GM21360 (cell line): ENCODE measurements at regions not wholly inside any gene's neighbourhood (a gene's known extent, or its start where the extent isn't known, plus 50 kb on each side); places are given as distances from the start of the nearest gene placed in this dataset.
"Not testable (repeated sequence)": the region's sequence is repeated elsewhere in the genome, so short reads cannot be mapped to it uniquely, and the experiment has no call there.

Experiments used
- ATAC-seq: cut with Tn5 transposase; IDR thresholded peaks from one replicate; pipeline ENCODE4 v1.9.1; 2021; ENCODE audit warnings: mild to moderate bottlenecking, moderate library complexity; ENCODE audit not compliant: unreplicated experiment

DNA sequence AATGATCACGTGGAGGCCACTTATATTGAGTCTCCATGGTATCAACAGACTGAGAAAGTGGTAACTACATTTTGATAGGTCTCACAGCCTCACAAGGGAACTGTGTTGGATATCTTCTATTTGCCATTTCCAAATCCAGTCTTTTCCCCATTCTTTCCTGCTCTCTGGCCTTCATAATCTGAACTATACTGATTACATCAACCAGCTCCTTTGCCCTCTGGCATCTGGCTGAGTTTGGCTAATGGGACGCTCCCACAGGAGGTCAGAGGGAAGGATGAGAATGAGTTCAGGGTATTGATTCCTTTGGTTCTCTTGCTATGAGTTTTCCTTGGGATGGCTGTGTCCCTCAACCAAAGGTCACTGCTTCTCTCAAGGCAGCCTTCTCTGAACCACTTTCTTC, 152.6 kb downstream of the RTL9 start:
- ATAC-seq = no peak

DNA sequence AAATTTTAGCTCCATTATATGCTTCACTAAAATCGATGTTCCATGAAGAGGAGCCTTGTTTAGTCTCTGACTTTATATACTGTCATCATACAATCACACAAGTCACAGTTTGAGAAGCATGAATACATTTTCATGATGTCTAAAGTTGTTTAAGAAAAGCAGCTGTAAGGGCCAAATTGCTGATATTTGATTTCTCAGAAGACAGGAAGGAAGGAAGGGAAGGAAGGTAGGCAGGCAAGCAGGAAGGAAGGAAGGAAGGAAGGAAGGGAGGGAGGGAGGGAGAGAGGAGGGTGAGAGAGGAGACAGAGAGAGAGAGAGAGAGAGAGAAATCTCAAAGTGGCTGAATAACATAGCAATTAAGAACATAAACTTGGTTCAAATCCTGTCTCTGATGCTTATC, 153.7 kb downstream of the RTL9 start:
- no peak for ATAC-seq

DNA sequence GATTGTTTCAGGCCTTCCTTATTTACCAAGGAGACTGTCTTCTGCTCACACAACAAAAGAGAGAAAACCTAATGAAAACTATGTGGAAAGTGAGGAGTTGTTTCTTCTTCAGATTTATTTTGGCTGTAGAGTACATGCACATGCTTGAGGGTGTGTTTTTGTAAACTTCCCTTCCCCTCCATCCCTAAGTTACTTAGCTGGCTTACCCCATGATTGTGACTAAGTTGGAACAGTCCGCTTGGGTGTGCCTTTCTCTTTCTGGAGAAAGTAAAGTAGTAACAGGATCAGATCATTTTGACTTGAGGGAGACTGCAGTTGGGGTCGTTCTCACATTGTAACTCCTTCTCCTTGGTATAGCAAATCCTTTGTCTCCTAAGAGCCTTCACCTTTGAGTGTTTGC, 155.9 kb downstream of the RTL9 start:
- ATAC-seq = no peak

DNA sequence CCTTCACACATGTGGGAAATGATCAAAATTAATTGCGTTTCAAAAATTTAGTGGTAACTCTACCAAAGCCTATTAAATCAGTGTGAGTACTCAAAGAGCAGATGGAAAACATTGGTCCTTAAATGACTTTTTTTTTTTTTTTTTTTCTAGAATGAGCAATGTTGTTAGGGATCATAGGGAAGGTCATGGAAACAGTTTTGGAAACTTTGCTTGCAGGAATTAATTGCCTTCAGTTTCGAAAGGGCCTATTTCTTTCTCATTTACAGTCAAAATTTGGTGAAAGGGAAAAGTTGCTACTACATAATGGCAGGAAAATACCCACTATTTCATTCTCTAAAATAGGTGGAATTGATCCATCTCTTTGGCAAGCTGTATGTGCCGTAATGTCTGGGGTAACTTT, 160.9 kb downstream of the RTL9 start:
- ATAC-seq = no peak

DNA sequence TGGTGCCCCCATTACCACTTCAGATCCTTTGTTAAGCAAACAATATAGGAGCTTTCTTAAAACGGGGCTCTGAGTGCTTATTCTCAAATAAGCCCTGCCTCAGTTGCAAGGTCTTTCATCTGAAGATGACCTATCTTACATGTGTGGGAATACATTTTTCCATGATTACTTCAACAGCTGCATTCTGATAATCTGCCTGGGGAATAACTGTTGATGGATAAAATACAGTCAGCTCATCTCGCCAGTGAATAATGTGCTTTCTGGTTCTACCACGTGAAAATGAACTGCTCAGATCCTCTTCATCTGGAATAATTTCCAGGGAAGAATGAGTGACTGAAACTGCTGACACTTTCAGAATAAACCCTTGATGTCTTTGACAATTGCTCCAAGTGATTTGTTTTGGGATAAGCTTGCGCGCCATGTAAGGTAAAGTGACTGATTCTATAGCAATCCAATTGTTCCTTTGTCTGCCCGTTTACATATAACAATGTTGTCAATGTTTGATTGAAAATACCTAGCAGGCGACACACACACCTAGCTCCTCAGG, 161.3 kb downstream of the RTL9 start:
- no peak for ATAC-seq

DNA sequence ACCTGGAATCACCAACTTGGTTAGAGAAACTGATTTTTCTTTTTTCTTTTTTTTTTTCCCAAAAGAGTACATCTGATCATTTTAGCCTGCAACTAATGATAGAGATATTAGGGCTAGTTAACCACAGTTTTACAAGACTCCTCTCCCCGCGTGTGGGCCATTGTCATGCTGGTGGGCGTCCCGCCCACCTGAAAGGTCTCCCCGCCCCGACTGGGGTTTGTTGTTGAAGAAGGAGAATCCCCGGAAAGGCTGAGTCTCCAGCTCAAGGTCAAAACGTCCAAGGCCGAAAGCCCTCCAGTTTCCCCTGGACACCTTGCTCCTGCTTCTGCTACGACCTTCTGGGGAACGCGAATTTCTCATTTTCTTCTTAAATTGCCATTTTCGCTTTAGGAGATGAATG, 162.0 kb downstream of the RTL9 start:
- not testable (repeated sequence) for ATAC-seq

DNA sequence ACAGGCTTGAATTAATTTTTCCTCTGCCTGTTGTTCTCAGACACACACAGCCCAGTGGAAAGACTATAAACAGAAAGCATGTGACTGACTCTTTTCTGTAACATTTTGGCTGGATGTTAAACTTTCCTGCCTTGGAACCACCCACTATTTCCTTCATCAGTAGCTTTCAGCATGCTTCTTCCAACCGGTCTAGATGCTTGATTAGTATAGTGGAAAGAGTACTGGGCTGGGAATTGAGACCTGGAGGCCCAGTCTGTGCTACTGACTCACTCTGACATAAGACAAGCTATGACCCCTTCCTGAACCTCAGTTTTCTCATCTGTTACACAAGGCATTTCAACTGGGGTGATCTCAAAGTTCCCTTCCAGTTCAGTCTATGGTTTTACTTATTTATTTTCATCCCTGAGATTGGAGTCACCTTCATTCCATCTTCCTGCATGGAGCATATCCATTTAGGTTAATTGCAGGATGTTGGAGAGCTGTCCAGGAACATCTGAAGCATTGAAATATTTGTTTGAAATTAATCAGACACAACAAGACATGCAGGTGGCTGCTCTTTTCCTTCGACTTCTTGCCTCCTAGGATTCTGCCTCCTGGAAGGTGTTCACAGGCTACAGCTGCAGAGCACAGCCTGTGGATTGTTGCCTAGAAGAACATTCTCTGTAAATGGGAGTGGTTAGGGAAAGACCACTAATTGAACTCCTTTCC, 173.4 kb downstream of the RTL9 start:
- no peak for ATAC-seq

DNA sequence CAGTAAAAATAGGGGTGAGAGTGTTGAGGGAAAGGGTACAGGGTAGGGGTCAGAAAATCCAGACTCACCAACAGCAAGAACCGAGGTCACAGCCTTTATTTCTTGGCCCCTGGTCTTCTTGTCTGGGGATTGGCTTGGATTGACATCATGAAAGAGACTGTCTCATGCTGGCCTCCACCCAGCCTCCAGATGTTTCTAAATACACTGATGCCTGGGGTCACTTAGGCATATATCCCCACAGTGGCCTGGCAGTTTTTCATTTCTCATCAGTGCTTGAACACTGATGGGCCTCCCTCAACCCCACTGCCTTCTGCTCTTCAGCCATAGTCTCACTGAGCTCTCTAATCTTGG, 173.9 kb downstream of the RTL9 start:
- no peak for ATAC-seq

DNA sequence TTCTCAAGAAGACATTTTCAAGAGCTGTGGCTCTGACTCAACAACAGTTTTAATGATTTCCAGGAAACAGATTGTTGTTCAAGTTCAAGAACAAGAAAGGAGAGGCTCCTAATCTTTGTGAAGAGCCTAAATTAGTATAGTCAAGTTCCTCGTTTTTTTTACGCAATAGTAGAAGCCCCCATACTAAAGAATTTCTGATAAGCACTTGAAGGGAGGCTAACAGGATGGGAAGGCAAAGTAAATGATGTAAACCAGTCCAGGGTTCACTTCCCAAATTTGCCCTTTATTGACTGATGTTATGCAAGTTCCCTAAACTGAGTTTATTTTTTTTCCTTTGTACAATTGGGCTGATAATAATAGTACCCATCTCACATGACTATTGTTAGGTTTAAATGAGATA, 178.2 kb downstream of the RTL9 start:
- no peak for ATAC-seq

DNA sequence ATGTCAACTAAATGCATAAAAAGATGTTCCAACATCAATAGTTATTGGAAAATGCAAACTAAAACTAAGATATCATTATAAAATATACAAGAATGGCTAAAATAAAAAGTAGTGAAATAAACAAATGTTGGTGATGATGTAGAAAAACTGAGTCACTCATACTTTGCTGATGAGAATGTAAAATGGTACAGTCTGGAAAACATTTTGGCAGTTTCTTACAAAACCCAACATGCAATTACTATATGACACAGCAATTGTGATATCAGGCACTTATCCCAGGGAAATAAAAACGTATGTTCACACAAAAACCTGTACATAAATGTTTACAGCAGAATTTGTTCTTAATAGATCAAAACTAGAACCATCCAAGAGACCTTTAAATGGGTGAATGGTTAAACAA, 182.6 kb downstream of the RTL9 start:
- no peak for ATAC-seq

DNA sequence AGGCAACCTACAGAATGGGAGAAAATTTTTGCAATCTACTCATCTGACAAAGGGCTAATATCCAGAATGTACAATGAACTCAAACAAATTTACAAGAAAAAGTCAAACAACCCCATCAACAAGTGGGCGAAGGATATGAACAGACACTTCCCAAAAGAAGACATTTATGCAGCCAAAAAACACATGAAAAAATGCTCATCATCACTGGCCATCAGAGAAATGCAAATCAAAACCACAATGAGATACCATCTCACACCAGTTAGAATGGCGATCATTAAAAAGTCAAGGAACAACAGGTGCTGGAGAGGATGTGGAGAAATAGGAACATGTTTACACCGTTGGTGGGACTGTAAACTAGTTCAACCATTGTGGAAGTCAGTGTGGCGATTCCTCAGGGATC, 192.2 kb downstream of the RTL9 start:
- not testable (repeated sequence) for ATAC-seq

DNA sequence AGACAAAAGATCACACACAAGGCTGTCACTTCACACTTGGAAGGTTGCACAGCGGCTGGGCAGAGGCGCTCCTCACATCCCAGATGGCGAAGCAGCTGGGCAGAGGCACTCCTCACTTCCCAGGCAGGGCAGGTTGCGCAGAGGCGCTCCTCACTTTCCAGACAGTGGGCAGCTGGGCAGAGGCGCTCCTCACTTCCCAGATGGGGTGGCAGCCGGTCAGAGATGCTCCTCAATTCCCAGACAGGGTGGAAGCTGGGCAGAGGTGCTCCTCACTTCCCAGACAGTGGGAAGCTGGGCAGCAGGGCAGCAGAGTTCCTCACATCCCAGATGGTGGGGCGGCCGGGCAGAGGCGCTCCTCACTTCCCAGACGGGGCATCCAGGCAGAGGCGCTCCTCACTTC, 199.2 kb downstream of the RTL9 start:
- no peak for ATAC-seq

DNA sequence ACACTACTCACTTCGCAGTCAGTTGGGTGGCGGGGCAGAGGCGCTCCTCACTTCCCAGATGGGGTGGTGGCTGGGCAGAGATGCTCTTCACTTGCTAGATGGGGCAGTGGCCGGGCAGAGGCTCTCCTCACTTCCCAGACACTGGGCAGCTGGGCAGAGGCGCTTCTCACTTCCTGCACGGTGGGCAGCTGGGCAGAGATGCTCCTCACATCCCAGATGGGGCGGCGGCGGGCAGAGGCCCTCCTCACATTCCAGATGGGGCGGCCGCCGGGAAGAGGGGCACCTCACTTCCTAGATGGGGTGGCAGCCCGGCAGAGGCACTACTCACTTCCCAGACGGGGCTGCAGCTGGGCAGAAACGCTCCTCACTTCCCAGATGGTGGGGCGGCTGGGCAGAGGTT, 199.8 kb downstream of the RTL9 start:
- no peak for ATAC-seq

DNA sequence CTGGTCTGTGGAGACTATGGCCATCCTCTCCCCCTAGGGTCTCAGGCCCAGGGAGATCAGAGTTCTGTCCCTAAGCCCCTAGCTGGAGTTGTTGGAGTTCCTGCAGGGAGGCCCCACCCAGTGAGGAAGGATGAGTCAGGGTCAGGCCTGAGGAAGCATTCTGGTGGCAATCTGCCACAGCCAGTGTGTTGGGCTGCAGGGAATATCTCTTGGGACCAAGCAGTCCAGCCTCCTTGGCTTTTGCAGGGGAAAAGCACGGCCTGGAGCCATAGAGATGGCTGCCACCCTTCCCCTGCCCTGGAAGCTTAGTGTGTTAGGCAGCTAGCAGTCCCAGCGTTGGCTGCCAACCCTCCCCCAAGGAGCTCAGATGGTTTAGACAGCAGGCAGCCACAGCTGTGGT, 202.4 kb downstream of the RTL9 start:
- ATAC-seq = no peak

DNA sequence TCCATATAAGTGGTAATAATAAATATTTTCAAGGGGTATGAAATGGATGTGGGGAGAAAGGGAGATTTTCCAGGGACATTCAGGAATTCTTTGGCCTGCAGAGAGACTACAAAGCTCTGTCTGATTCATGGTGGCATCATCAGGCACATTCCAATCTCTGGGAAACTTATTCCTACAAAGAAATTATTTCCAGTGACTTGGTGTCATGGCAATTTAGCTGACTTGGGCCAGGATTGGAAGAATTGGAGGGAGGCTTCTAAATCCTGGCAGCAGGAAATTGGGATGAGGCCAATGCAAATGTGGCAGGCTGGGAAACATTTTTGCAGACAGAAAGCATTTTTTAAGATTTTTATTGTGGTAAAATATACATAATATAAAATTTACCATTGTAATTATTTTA, 204.6 kb downstream of the RTL9 start:
- no peak for ATAC-seq

DNA sequence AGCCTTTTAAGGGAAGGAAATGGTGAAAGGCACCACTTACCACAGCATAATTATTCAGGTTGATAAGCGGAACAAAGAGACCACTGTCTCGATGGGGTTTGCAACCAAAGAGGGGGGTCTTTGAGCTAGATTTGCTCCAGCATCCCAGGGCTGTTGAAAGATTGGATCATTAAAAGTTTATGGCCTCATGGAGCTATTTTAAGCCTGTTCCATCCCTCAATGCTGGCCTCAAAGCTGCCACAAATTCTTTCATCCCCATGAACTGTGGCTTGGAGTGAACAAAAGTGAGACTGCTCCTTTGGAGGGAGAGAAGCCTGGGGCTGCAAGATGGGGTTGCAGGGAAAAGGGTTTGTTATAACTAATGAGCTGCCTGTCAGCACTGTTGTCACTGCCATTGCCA, 209.8 kb downstream of the RTL9 start:
- no peak for ATAC-seq

DNA sequence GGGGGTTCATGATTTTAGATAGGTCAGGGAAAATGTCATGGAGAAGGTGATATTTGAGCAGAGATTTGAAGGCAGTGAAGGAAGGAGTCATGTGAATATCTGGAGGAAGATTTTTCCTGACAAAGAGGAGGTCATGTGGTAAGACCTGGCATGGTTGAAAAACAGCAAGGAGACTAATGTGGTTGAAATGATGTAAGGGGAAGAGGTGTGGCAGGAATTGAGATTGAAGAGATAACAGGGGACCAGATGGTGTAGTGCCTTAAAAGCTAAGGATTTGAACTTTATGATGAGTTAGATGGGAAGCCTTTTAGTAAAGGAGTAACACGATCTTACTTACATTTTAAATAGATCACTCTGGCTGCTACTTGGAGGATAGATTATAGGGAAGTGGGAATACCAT, 210.9 kb downstream of the RTL9 start:
- no peak for ATAC-seq

DNA sequence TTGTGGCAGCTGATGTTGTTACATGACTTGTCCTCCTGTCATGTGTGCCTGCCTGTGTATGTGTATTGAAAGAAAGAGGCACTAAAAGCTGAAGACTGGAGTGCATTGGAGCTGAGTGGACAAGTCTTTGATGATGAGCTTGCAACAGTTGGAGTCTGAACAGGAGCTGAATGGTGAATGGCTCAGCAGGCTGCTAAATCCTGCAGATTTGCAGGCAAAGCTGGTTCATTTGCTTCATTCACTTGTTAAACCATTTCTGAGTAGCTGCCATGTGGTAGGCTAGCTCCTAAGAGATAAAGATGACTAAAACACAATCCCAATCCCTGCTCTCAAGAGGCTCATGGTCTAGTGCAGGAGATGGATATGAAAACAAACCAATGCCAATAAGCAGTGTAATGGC, 217.3 kb downstream of the CHRDL1 start:
- ATAC-seq = no peak

DNA sequence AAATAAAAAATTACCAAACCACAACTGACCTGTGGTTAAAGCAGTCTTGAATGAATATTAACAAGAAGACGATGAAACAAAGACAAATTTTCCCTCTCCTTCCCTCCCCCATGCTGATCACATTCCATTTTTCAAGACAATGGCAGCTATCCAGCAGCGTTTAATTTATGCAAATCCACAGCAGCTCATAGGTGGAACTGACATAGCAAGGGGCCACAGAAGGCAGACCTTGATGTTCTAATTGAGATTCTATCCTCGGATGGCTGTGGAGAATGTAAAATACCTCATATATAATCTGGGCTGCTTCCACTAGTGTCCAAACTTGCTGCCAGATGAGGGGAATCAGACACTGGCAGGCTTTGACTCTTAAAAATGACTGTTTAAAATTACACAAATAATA, 211.5 kb downstream of the CHRDL1 start:
- no peak for ATAC-seq

DNA sequence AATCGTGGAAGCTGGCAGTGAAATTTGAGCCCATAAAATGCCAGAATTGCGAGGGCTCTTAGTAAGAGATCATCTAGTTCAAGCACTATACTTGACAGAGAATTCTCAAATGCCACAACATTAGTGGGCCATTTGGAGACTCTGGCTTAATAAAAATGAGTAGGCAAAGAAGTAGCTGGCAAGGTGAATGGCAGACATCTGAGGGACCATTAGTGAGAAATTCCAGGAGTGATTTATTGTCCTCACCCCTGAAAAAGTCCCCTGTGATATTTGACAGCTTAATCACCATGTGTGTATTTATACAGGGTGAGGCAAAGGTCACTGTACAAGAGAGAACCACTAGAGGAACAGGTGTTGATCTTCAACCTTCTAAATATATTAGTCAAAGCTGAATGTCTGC, 207.5 kb downstream of the CHRDL1 start:
- no peak for ATAC-seq

DNA sequence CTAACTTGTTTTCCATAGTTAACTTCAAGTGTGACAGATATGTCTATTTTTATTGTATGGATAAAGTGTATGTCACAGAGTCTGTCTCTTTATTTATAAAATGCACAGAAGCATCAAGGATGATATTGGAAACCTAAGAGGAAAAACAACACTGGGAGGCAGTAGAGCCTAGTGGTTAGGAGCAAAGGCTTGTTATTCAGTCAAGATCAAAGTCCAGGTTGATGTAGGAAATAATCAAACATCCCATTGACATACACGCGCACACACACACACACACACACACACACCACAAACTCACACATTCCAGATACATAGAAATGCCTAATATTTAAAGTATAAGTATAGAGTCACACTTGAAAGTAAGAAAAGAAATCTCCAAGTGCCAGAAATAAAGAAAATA, 206.8 kb downstream of the CHRDL1 start:
- no peak for ATAC-seq

DNA sequence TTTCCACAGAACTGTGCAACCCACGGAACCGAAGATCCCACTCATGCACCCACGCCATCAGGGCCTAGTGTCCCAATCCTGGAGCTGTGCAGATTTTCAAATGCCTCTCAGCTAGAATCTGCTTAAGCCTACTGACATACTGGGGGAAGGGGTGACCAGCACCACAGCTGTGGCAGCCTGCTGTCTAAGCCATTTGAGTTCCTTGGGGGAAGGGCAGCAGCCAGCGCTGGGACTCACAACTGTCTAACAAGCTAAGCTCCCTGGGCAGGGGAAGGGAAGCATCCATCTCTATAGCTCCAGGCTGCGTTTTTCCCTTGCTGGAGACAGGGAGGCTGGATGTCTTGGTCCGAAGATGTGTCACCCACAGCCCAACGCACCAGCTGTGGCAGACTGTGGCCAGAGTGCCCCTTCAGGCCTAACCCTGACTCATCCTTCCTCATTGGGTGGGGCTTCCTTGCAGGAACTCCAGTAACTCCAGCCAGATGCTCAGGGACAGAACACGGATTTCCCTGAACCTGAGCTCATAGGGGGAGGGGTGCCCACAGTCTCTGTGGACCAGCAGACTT, 194.8 kb downstream of the CHRDL1 start:
- no peak for ATAC-seq

DNA sequence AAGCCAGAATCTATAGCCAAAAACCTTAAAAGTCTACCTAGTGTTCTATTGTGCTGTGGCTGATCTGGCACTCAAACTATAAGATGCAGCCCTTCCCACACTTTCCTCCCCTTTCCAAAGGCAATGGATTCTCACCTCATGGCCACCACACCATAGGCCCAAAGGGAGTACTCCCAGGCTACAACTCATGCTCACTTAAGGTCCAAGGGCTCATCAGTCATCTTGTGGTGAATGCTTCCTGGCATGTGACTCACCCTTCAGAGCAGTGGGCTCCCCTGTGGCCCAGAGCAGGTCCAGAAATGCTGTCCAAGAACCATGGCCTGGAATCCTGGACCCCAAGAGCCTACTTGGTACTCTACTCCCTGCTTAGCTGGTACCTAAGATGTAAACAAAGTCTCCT, 181.0 kb downstream of the CHRDL1 start:
- no peak for ATAC-seq
